ENCODE measurements at regions not wholly inside any gene's neighbourhood (a gene's known extent, or its start where the extent isn't known, plus 50 kb on each side); places are given as distances from the start of the nearest gene placed in this dataset.
"Not testable (repeated sequence)": the region's sequence is repeated elsewhere in the genome, so short reads cannot be mapped to it uniquely, and the experiment has no call there.

DNA sequence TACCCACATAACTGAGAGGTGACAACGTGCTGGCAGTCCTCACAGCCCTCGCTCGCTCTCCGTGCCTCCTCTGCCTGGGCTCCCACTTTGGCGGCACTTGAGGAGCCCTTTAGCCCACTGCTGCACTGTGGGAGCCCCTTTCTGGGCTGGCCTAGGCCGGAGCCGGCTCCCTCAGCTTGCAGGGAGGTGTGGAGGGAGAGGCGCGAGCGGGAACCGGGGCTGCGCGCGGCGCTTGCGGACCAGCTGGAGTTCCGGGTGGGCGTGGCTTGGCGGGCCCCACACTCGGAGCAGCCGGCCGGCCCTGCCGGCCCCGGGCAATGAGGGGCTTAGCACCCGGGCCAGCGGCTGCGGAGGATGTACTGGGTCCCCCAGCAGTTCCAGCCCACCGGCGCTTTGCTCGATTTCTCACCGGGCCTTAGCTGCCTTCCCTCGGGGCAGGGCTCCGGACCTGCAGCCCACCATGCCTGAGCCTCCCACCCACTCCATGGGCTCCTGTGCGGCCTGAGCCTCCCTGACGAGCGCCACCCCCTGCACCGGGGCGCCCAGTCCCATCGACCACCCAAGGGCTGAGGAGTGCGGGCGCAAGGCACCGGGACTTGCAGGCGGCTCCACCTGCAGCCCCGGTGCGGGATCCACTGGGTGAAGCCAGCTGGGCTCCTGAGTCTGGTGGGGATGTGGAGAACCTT, 630.1 kb upstream of the NXPH2 start:
- DNase-seq (ENCODE audit: low read depth) = not testable (repeated sequence)

DNA sequence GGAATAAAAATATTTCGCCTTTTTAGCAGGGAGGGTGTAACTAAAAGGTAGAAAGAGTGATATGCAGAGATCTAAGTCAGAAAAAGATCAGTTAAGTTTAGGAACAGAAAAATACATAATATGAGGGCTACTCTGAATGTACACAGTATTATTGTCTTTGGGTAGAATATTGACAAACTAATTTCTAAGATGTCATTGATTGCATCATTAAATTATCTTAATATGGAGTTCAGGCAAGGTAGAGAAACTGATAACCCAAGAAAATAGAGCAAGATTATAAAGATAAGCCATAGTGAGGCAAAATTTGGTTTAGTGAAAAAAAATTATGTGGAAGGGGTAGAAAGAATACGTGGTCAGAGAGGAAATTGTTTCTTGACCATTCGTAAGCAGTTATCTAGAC, 629.0 kb upstream of the NXPH2 start:
- no peak for DNase-seq (ENCODE audit: low read depth)

DNA sequence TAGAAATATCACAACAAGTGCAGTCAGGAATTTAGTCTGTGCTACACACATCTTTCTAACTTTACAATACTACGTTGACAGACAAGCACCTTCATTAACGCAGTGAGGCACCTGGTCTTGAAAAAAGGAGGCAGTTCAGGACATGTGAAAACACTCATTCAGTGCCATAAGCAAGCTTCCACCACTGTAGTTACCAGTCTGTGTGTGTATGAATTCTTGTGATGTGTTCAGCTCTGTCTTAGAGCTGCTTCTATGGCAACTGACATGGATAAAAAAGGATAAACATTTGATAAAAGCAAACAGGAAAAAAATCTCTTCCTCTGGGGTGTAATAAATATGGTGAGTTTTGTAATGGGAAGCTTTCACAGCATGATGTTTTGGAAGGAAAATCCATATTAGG, 623.8 kb upstream of the NXPH2 start:
- DNase-seq (ENCODE audit: low read depth) = no peak

DNA sequence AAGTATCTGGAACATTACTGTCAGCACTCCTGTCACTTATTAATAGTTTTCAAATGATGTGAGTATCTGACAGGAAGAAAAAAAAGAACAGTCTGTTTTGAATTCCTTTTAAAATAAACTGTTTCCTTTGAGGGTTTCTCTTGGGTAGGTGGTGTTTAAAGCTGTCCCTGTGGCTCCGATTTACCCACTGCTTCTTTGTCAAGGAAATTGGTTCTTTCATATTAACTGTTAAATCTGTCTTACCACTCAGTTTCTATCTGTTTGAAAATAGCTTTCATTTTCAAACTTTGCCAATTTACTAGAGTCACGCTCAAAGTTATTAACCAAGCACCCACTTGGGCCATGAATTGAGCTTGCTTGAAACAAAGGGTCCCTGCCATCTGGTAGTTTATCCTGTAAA, 614.6 kb upstream of the NXPH2 start:
- DNase-seq (ENCODE audit: low read depth) = no peak

DNA sequence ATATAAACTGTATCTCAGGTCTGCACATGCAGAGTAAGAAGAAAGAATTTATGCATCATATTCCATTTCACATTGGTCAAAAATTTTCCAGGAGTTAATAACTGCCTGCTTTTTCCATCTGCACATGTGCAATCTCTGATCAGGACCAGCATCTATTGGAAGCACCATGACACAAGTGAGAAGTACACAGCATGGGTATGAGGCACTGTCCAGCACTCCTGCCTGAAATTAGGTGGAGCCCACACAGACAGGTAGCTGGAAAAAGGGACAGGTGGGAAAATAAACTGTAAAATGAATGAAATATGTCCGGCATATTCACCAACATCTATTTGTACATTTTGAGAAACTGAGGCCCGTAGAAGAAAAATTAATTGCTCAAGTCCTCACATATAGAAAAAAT, 609.2 kb upstream of the NXPH2 start:
- DNase-seq (ENCODE audit: low read depth) = no peak

DNA sequence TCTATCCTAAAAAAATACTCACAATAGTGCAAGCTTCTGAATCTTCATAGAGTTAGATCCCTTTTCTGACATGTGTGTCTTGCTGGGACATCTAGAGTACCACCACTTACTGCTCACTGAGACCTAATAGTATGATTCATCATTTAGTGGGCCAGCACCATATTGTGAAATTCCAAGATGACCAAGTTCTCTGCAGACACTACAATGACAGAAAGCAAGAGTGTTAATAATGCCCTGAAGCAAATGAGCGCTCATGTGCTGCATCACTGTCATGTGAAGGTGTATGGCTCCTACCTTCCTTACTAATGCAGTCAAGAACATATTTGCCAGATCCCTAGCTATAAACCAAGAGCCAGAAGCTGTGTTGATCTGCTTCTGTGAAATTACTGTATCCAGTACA, 606.2 kb upstream of the NXPH2 start:
- DNase-seq (ENCODE audit: low read depth) = no peak

DNA sequence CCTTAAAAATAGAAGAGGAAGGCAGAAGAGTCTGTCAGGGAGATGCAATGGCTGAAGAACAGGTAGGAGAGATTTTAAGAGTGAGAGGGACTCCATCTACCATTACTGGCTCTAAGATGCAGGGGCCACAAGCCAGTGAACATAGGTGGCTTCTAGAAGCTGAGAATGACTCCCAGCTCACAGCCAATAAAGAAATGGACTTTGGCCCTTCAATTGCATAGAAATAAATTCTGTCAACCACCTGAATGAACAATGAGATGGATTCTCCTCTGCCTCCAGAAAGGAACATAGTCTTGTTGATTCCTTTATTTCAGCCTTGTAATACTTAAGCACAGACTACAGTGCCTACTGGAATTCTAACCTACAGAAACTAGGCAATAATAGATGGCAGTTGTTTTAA, 603.3 kb upstream of the NXPH2 start:
- DNase-seq (ENCODE audit: low read depth) = no peak

DNA sequence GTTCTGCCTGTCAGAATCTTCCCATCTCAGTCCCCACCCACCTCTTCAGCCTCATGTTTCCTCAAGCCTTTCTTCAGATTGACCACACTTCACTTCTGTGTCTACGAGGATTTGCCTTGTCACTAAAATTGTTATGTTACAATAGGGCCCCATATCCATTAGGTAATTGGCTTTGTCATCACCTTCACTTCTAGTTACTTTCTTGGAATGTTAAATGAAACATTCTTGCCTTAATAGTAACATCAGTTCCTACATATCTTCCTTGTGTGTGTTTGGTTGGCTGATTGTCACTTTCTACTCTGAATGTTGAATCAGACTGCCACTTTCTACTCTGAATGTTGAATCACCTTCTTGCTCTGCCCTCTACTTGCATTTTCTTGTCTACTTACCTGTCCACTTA, 599.9 kb upstream of the NXPH2 start:
- no peak for DNase-seq (ENCODE audit: low read depth)

DNA sequence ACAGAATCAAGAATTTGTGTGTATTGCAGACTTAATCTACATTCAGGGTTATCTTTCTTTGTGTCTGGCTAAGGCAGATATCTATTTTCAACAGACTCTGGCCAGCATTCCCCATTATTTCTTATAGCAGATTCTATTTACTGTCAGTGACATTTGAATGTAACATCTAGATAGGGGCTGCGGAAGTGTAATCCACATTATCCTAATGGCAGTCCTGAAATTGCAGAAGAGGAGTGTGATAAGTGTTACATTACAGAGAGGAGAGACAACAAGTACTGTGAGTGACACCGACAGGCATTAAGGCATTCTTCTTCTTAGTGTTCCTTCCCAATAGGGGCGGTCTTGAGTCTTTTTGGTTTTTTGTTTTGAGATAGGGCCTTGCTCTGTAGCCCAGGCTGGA, 598.2 kb upstream of the NXPH2 start:
- DNase-seq (ENCODE audit: low read depth) = no peak

DNA sequence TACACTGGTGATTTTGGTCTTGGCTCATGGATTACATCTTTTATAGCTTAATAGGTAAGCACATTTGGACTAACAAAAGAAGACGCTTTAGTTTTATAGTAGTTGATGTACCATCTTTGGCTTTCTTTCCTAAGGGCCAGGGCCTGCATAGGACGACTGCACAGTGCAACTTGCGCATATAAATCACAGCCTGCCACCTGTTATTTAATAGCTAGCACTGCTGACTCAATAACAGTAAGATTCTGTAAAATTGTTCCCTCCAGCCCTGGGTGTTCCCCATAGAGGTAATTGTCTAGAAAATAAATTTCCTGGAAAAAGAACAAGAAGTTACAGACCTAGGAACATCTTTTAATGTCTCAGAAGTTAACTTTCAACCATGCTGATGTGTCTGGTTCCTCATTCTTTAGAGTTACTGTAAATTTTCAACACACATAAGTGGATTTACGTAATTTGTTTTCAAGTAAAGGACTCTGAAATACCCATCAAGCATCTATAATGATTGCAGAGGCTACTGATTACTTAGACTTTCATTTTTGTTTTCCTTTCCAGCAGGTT, 594.2 kb upstream of the NXPH2 start:
- DNase-seq (ENCODE audit: low read depth) = no peak

DNA sequence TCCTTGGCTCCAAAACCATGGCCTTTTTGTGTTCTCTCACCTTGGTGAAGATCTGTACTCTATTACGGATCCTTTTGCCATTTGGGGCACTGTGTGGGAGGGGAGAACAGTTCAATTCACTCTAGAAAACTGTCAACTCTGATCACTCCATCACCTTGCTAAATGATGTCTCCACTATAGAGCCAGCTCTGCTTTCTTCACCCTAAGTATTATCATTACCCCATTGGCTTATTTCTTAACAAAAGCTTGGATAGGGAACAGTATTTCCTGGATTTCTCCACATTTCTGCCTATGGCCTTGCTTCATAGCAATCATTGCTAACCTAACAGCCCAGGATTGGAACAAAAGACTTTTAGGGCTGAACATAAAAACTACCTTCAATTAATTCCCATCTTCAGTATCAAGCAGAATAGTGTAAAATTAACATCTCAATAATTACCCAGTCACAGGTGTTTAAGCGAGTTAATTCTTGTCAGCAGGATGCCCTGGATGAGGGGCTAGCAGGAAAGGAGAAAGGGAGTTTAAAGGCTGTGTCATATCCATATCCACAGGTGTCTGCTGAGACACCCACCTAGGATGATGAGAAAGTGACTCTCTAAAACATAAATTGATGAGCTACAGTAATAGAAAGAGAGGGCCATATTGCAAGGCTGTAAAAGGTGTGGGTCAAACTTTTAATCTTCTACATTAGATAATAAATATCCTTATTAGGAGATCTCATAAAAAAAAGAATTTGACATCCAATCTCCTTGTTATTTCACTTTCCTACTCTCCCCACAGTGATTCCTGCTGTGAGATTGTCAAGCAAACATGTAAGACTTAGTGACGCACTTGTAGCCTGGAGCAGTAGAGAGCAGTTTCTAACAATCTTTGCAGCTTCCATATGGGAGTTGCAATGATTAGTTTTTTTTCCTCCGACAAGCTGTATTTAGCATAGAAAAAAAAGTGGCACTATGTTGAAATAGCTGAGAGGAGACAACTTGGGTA, 589.5 kb upstream of the NXPH2 start:
- DNase-seq (ENCODE audit: low read depth) = no peak

DNA sequence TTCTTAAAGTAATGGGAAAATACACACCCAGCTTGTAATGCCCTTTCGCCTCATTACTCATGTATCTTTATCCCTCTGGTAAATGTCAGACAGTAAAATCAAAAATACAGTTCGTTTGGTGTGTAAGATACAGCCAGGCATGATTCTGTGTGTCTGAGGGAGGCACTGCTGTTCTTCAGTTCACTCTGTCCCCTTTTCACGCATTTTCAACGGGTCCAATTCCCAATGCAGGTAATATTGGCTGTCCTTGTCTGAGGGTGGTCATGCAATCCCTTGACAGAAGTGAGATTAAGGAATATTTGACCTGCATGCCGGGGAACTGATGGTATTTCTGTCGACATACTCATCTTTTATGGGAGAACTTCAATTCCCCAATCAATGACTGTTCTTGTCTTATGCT, 587.2 kb upstream of the NXPH2 start:
- no peak for DNase-seq (ENCODE audit: low read depth)

DNA sequence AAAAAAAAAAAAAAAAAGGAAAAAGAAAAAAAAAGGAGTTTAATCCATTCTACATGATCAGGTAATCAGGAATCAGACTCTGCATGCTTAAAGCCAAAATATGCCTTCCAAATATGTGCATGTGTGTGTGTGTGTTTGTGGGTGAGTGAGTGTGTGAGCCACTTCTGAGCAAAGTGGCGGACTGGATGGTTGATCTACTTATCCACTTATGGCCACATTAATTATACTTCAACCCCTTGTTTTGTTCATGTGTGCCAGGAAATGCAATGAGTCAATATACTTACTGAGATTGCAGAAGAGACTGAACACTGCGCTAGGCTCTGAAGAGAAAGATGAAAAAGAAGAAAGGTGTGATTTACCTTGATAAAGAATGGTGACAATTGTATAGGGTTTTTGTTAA, 586.5 kb upstream of the NXPH2 start:
- no peak for DNase-seq (ENCODE audit: low read depth)

DNA sequence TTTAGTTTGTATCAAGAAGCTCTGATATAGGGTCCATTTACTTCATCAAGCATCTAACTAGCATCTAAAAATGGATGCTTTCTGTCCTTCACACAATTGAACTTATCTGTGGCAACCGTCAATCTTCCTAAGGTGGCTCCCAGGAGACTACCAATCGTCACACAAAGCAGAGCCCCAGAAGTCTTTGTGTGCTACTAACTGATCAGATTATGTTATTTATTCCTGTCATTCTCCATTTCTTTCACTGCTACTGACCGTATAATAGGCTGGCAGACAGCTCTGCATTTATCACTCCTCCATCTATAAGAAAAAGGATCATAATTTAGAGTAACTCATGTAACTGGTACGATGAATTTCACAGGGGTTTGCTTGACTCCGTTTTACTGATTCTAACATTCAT, 585.0 kb upstream of the NXPH2 start:
- no peak for DNase-seq (ENCODE audit: low read depth)

DNA sequence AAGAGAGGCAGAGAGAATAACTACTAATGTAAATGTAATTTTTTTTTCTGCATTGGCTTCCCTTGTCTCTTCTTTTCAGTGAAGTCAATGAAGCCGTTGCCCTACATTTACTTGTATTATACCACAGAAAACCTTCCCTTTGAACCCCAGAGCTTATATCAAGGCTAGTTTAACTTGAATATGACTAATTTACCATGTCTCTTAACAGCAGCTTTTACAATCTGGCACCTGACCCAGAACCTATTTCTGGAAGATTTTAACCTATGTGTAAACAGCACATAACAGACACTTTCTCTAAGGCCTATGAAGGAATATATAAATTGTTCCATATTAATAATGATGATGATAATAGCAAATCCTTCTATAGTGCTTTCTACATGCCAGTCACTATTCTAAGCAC, 580.5 kb upstream of the NXPH2 start:
- DNase-seq (ENCODE audit: low read depth) = no peak

DNA sequence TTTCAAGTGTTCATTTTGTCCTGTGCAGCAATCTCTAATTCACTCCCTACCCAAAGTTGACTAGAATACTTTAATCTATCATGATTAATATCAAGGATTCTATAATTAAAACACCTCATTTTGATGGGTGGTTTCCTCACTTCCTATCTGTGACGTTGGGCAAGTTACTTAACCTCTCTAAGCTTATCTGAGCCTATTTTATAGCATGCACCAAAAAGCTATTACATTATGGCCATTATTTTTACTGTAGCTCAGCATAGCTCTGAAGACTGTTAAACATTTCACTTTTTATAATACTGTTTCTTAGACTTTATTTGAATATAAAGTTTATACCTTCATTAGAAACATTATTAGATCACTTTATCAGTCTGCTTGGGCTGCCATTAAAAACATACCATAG, 579.6 kb upstream of the NXPH2 start:
- no peak for DNase-seq (ENCODE audit: low read depth)

DNA sequence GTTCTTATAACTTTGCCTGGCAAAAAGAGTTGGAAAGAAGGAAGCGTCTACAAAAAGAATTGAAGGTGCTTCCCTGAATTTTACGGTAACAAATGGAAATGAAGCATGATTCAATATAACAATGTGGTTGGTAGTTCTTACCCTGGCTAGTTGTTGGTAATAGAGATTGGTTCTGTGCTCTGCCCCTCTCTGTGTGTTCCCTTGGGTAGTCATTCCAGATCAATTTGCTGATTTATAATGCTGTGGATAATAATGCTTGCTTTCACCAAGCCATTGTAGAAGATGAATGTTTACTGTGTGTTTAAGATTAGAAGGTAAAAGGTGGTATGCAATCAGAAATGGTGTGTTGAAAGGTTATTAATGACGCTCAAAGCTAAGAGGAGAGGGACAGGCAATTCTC, 577.8 kb upstream of the NXPH2 start:
- no peak for DNase-seq (ENCODE audit: low read depth)

DNA sequence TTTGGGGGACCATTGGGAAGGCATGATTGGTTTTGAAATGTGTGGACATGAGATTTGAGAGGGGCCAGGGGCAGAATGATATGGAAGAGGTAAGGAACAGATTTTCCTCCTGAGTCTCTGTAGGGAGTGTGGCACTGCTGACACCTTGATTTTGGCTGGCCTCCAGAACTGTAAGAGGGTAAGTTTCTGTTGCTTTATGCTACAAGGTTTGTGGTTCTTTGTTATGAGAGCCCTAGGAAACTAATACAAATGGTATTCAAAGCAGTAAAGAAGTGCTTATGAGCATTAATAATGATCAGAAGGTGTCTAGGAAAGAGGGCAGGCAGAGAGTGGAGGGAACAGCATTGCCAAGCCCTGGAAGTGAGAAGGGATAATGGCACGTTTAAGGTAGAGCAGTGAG, 574.3 kb upstream of the NXPH2 start:
- DNase-seq (ENCODE audit: low read depth) = no peak

DNA sequence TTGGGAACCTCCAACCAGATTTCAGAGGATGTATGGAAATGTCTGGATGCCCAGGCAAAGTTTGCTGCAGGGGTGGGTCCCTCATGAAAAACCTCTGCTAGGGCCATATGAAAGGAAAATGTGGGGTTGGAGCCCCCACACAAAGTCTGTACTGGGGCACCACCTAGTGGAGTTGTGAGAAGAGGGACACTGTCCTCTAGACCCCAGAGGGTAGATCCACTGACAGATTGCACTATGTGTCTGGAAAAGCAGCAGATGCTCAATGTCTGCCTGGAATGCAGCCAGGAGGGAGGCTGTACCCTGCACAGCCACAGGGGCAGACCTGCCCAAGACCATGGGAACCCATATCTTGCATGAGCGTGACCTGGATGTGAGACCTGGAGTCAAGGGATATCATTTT, 573.7 kb upstream of the NXPH2 start:
- no peak for DNase-seq (ENCODE audit: low read depth)

DNA sequence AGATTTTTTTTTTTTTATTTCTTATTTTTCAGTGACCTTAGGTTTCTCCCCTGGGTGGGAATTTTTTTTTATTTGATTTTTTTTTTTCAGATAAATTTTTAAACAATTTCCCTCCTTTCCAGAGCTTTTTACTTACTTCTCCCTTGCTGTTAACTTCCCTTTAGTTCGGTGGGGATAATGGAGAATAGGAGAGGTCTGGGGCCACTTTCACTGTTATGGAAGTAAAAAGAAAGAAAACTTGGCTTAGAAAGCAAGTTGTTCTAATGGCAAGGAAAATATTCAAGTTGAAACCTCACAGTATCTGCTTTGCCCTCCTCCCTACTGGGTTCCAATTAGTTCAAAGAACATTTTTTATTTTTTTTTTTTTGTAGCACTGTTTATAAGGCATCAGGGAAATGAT, 537.1 kb upstream of the NXPH2 start:
- no peak for DNase-seq (ENCODE audit: low read depth)

DNA sequence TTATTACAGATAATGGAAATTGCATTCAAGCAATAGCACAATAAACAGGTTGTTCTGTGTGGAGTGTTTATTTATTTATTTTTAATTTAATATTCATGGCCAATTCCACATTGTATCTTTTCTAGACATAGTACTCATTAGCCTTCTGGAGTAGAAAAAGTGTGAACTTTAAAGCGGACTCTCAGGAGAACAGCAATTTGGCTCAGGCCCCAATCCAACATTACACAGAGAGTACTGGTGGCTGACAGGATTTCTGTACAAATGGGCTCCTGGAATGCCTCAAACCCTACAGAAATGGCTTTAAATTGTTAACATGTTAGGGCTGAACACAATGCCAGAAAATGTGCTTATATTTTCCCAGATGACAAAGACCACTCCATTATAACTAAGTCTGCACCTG, 533.9 kb upstream of the NXPH2 start:
- DNase-seq (ENCODE audit: low read depth) = no peak

DNA sequence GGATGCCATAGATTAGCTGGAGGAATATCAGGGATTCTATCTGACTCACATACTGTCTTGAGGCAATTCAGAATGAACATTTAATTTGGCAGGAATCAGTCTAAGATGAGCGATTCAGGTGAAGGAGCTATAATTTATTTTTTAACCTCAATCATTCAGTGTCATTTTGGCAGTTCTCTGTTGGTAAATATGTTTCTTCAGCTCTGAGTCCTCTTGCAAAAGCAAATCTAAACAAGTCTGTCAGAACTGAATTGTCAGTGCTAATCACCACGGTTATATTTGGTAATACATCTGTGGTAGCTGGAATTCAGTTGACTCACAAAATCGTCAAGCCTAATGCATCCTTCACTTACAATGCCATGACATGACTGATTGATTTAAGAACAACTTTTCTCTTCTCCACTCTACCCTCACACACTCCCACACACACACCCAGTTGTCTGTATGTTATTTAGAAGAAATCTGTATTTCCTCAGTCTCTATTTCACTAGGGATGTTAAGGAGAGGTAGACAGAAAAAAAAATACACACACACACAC, 516.6 kb upstream of the NXPH2 start:
- no peak for DNase-seq (ENCODE audit: low read depth)

DNA sequence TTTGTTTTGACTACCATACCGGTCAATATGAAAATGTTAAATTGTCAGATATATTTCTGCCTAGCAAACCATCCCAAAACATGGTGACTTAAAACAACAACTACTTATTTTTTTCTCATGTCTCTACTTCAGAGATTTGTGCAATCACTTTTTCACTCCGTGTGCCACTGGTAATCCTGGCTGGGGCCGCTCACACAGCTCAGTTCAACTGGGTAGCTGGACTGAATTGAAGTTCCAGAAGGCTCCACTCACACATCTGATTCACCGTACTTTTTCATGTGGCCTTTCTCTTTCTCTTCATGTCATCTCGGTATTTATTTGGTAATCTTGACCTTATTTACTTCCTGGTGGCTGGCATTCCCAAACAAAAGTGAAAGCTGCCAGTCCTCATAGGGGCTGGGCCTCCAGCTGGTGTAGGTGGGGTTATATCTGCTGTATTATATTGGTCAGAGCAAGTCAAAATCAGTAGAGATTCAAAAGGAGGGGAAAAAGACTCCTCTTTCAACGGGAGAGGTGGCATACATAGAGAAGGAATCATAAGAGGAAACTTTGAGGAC, 513.9 kb upstream of the NXPH2 start:
- DNase-seq (ENCODE audit: low read depth) = no peak
